ENCODE measurements at regions not wholly inside any gene's neighbourhood (a gene's known extent, or its start where the extent isn't known, plus 50 kb on each side); places are given as distances from the start of the nearest gene placed in this dataset.

DNA sequence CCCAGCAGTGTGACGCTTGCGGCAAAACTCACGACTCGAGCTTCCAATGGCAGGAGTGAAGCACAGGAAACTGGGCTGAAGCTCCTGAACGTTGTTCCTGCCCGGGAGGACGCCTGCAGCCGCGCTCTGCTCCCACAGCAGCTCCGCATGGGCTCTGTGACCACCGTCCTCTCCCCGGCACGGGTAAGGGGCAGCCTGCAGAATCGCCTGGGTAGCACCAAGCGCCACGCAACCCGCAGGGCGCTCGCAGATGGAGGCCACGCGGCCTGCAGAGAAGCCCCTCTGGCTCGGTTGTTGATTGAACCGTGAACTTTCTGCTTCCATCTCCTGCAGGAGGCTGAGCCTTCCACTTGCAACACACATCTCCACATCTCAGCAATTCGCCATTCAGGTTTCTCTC is 63.3 kb upstream of the ZNF236 start:
- Histone ChIP-seq H3K4me1 (replicated peaks in 1 of 4; ENCODE audit: control insufficient read depth in 3 of 4, insufficient read depth in 4 of 4, low read length in 3 of 4) (no peaks in the 10 kb centered on the region), H3K14ac (ENCODE audit: insufficient read length) (no peak overlapping the region), H2BK5ac (ENCODE audit: low read depth, low read length) (no peak overlapping the region), H4K91ac (replicated peaks; ENCODE audit: insufficient read length, low read length) (no peak overlapping the region), H3K79me2 (ENCODE audit: control insufficient read depth in 1 of 2, insufficient read depth in 2 of 2, low read length in 2 of 2) (no peaks in the 10 kb centered on the region), H2BK15ac (ENCODE audit: low read length) (no peak overlapping the region), H2AFZ (ENCODE audit: low read length) (no peak overlapping the region), H2BK120ac (replicated peaks; ENCODE audit: low read depth, low read length) (no peak overlapping the region), H2BK20ac (ENCODE audit: low read length) (no peak overlapping the region), H3K36me3 (ENCODE audit: control insufficient read depth in 2 of 4, insufficient read depth in 4 of 4, low read length in 3 of 4) (no peaks in the 10 kb centered on the region), H4K8ac (ENCODE audit: extremely low read depth, insufficient read depth, low read length) (peak overlapping the region; percentile 16; the same call in 1 of the 2 replicates), H3K18ac (ENCODE audit: extremely low read depth, low read length) (no peak overlapping the region), H3K27me3 (replicated peaks in 1 of 4; ENCODE audit: control insufficient read depth in 3 of 4, extremely low read depth in 1 of 4, insufficient read depth in 3 of 4, low read length in 3 of 4) (no peaks in the 10 kb centered on the region), H4K5ac (ENCODE audit: insufficient read length, low read depth, low read length) (no peak overlapping the region), H2BK12ac (ENCODE audit: low read depth, low read length) (no peak overlapping the region), H3K23me2 (ENCODE audit: low read depth, low read length) (no peaks in the 10 kb centered on the region), H3K9me3 (ENCODE audit: insufficient read depth in 2 of 2, low read depth in 1 of 2, low read length in 1 of 2) (no peaks in the 10 kb centered on the region), H3K23ac (ENCODE audit: insufficient read length) (no peak overlapping the region), H3K56ac (replicated peaks; ENCODE audit: insufficient read length, low read depth, low read length) (no peak overlapping the region), H3K27ac (ENCODE audit: low read depth, low read length) (no peak overlapping the region), H3K4ac (replicated peaks; ENCODE audit: insufficient read length, low read depth, low read length) (no peak overlapping the region), H3K79me1 (ENCODE audit: low read depth, low read length) (no peaks in the 10 kb centered on the region), H4K20me1 (replicated peaks in 1 of 2; ENCODE audit: control insufficient read depth in 1 of 2, insufficient read depth in 2 of 2, low read length in 2 of 2) (no peaks in the 10 kb centered on the region), H3K4me3 (ENCODE audit: extremely low read depth in 1 of 4, insufficient read depth in 2 of 4, low read depth in 3 of 4, low read length in 4 of 4) (no peak overlapping the region), H3K9ac (replicated peaks in 1 of 4; ENCODE audit: extremely low read depth in 1 of 4, low read depth in 3 of 4, low read length in 3 of 4) (no peak overlapping the region), H2AK5ac (ENCODE audit: low read depth, low read length) (no peak overlapping the region), H3K4me2 (ENCODE audit: insufficient read depth in 1 of 2, low read depth in 2 of 2, low read length in 2 of 2) (no peak overlapping the region)
- FAIRE-seq (no peak), DNase-seq (ENCODE audit: low read depth in 1 of 2, low spot score in 2 of 2) (no peak)
- CTCF ChIA-PET (ENCODE audit: partially characterized antibody): interaction anchor here (0.6 to 0.8 kb wide), 3 partner anchors 78 to 368 kb away, joined by 3 read pairs; no protein-coding TSS in a partner anchor
- 92% methylated on average over 22 of the region's 24 CpGs; no CpG with 5 or more reads in 1 of the 2 experiments for WGBS, 2 experiments (ENCODE audit: extremely low coverage in 1 of 2, insufficient coverage in 1 of 2, insufficient read length in 1 of 2, insufficient replicate concordance in 2 of 2, low coverage in 1 of 2, low lambda C conversion rate in 2 of 2, missing lambda C conversion rate in 1 of 2)
- POLR2A ChIA-PET (ENCODE audit: partially characterized antibody): no interaction called here
- TF ChIP-seq CHD1 (IDR thresholded peaks at IDR 0.05; ENCODE audit: low read depth, low read length): no peak
- TF ChIP-seq KDM5A (IDR thresholded peaks at IDR 0.05; ENCODE audit: low read length): no peak
- TF ChIP-seq KDM4A (IDR thresholded peaks at IDR 0.05; ENCODE audit: low read depth, low read length, severe bottlenecking): no peak
- no peak for TF ChIP-seq HDAC2 (IDR thresholded peaks at IDR 0.05; ENCODE audit: borderline replicate concordance in 1 of 2, low read depth in 2 of 2, low read length in 2 of 2)
- no peak for TF ChIP-seq GTF2F1 (IDR thresholded peaks at IDR 0.05; ENCODE audit: borderline replicate concordance, low read depth, low read length)
- no peak for TF ChIP-seq BRCA1 (IDR thresholded peaks at IDR 0.05; ENCODE audit: low read depth, low read length)
- TF ChIP-seq EGR1 (IDR thresholded peaks at IDR 0.05; ENCODE audit: borderline replicate concordance, low read depth, low read length): no peak
- TF ChIP-seq BCL11A (IDR thresholded peaks at IDR 0.05; ENCODE audit: low read depth in 2 of 2, low read length in 2 of 2): no peak
- TF ChIP-seq, protein P1, sequence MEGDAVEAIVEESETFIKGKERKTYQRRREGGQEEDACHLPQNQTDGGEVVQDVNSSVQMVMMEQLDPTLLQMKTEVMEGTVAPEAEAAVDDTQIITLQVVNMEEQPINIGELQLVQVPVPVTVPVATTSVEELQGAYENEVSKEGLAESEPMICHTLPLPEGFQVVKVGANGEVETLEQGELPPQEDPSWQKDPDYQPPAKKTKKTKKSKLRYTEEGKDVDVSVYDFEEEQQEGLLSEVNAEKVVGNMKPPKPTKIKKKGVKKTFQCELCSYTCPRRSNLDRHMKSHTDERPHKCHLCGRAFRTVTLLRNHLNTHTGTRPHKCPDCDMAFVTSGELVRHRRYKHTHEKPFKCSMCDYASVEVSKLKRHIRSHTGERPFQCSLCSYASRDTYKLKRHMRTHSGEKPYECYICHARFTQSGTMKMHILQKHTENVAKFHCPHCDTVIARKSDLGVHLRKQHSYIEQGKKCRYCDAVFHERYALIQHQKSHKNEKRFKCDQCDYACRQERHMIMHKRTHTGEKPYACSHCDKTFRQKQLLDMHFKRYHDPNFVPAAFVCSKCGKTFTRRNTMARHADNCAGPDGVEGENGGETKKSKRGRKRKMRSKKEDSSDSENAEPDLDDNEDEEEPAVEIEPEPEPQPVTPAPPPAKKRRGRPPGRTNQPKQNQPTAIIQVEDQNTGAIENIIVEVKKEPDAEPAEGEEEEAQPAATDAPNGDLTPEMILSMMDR (IDR thresholded peaks at IDR 0.05; ENCODE audit: control extremely low read depth in 1 of 3, insufficient read depth in 1 of 3, low read depth in 1 of 3, low read length in 3 of 3): no peak
- TF ChIP-seq SRF (IDR thresholded peaks at IDR 0.05; ENCODE audit: low read depth, low read length): no peak
- no peak for TF ChIP-seq POLR2A (IDR thresholded peaks at IDR 0.05; ENCODE audit: control extremely low read depth in 1 of 2, low read depth in 2 of 2, low read length in 2 of 2)
- no peak for TF ChIP-seq GABPA (IDR thresholded peaks at IDR 0.05; ENCODE audit: borderline replicate concordance, insufficient read depth, low read length)
- TF ChIP-seq SIRT6 (IDR thresholded peaks at IDR 0.05; ENCODE audit: low read length): no peak

All from H1 (cell line).